HG02588 (cell line): ENCODE measurements at regions not wholly inside any gene's neighbourhood (a gene's known extent, or its start where the extent isn't known, plus 50 kb on each side); places are given as distances from the start of the nearest gene placed in this dataset.
"Not testable (repeated sequence)": the region's sequence is repeated elsewhere in the genome, so short reads cannot be mapped to it uniquely, and the experiment has no call there.

ENCODE experiments used
- ATAC-seq: cut with Tn5 transposase; IDR thresholded peaks from one replicate; pipeline ENCODE4 v1.9.1; 2021; ENCODE audit warnings: mild to moderate bottlenecking, moderate library complexity; ENCODE audit not compliant: unreplicated experiment

- no peak for ATAC-seq
These were observed 297.5 kb upstream of the GRIN3A start for GRCh38 chr9:102035929-102036328.

GRCh38 chr9:102032614-102033013 is 294.2 kb upstream of the GRIN3A start:
- ATAC-seq, result no peak

DNA sequence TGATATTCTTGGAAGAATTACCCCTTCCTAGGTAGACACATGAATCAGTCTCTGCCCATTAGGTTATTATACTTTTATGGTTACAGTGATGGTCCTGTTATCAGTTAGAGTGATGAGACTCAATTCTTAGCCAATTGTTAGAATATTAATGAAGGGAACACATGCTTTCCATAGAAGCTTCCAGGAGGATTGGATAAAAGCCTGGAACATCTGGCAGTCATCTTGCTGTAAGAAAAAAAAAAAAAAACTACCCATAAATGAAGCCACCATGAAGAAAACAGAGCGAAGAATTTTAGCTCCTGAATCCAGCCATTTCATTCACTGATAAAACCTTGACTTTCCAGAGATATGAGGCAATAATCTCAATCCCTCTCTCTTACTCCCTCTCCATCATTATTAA is 262.5 kb upstream of the GRIN3A start:
- ATAC-seq, result no peak

- ATAC-seq, result no peak
These were observed 261.0 kb upstream of the GRIN3A start for GRCh38 chr9:101999441-101999840.

DNA sequence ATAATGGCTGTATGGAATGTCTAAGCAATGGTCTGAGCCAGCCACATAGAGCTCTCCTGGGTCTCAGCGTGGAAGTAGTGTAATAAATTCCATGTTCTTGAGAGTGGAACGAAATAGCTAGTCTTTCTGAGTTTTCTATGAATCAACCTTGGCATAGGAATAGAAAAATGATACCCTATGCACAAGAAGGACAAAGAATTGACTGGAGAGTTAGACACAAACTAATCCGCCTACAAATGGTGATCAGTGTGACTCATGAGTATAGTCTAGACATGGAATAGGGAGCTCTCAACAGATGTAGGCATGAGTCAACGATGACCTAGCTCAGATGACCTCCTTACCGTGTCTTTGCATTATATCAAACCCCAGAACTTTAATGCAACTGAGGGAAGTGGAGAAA is 256.8 kb upstream of the GRIN3A start:
- no peak for ATAC-seq

- ATAC-seq, result no peak
These were observed 255.3 kb upstream of the GRIN3A start for GRCh38 chr9:101993771-101994170.

GRCh38 chr9:101991926-101992325 is 253.5 kb upstream of the GRIN3A start:
- ATAC-seq, result no peak

GRCh38 chr9:101977614-101978210 is 239.3 kb upstream of the GRIN3A start:
- ATAC-seq, result no peak

- no peak for ATAC-seq
These were observed 232.2 kb upstream of the GRIN3A start for GRCh38 chr9:101970609-101971008.

GRCh38 chr9:101968392-101968791 is 229.9 kb upstream of the GRIN3A start:
- no peak for ATAC-seq

DNA sequence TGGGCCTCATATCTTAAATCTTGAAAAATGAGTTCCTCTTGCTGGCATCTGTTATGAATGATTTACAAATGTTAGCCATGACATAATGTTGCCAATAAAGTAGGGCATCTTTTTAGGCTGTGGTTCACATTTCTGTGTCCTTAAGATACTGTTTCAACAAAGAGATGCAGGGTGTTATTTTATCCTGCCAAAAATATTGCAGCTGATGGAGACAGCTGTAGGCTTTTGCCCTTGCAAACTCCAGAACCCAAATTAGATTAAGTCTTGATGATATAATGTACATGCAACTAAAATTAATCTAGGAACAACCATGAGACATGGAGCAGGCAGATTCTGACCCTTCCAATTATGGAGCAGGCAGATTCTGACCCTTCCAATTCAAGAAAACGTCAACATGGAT is 228.2 kb upstream of the GRIN3A start:
- ATAC-seq, result no peak

DNA sequence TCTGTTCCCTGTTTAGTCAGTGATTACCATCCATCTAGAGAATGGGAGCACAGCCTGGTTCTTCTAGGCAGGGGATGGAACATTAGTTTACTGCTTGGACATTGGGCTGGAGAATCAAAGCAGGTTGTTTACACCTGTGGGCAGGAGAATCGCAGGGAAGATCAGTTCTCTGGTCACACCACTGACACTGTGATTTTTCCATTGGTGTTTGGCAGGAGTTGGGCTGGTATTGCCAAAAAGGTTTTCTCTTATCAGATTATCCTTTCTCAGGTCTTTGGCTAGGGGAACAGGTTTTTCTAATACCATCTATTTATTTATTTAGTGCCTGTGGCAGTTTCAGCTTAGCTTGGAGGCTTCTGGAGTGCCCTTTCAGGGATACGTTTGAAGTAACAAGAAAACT is 219.3 kb upstream of the GRIN3A start:
- ATAC-seq, result no peak

DNA sequence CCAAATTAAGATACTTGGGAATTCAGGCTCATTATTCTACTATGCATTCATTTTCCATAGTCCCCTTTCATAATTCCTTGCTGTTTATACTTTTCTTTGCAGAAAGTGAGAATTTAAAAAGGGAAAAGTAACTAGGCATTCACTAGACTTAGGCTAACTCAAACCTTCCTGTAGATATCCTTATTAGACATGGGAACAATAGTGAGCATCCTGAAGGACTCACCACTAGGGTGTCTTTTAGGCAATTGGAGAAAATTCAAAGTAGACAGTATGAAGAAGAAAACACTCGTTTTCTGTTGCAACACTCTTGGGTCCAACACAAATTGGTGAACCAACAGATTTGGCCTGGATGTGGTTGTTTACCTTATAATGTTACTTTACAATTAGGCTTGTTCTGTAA is 213.2 kb upstream of the GRIN3A start:
- no peak for ATAC-seq

DNA sequence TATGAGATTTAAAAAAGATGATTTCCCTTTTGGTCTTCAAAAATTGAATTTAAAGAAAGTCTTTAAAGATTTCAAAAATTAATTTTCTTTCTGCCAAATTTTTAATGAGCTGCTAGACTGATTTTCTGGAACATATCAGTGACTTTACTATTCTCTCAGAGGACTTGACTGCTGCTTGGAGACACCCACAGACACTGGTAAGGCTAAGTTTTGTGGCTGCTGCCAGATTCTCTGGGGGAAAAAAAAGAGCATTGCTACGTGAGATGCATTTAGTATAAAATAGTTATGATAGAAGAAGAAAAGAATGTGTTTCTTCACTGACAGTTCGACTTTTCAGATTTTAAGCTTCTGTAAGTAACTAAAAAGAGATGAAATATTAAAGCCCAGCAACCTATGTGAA is 193.3 kb upstream of the GRIN3A start:
- no peak for ATAC-seq

DNA sequence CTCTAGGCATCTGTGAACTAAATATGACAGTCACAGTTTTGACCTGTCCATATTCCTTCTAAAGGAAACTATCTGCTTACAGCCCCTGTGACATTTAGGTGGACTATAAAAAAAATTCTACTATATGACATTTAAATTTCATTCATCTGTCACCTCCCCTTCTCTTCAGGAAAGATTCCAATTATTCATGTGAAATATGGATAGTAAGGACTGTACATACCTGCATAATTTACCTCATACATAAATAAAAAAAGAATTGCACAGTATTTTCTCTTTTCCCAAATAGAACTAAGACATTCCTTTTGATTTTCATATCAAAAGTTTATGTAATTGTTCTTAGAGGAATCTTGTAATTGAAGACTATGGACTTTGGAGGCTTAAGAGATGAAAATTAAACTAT is 192.3 kb upstream of the GRIN3A start:
- no peak for ATAC-seq

DNA sequence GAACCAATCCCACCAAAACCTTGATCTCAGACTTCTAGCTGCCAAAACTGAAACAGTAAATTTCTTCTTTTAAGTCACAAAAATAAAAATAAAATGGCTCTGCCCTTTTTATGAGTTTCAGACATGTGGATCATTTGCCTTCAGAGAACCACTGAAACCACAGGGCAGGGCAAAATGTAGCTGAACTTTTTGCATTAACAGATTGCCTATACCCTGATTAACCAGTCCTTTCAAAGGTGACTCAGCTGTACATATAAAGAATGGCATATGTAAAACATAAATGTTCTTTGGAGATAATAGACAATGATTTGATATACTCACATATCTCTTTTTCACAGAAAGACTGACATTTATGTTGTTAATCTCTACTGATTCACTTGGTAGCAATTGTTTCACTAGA is 187.1 kb upstream of the GRIN3A start:
- ATAC-seq, result no peak

DNA sequence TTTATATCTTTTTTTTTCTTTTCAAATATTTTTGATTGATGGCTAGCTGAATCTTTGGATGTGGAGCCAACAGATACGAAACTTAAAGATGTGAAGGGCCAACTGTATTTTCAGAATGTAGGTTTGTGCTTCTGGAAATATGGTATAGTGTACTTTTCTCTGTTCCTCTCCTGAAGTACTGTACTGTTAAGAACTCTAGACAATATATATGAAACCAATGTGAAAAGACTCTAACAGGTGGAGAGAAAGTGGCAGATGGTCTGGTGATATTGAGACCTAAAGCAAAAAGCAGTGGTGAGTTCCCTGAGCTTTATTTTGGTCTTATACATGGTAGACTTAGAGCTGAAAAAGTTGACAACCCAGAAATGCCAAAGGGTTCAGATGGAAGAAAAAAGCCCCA is 185.0 kb upstream of the GRIN3A start:
- no peak for ATAC-seq

DNA sequence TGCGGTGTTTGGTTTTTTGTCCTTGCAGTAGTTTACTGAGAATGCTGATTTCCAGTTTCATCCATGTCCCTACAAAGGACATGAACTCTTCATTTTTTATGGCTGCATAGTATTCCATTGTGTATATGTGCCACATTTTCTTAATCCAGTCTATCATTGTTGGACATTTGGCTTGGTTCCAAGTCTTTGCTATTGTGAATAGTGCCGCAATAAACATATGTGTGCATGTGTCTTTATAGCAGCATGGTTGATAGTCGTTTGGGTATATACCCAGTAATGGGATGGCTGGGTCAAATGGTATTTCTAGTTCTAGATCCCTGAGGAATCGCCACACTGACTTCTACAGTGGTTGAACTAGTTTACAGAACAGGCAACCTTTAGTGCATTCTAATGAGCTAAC is 178.5 kb upstream of the GRIN3A start:
- ATAC-seq, result not testable (repeated sequence)

DNA sequence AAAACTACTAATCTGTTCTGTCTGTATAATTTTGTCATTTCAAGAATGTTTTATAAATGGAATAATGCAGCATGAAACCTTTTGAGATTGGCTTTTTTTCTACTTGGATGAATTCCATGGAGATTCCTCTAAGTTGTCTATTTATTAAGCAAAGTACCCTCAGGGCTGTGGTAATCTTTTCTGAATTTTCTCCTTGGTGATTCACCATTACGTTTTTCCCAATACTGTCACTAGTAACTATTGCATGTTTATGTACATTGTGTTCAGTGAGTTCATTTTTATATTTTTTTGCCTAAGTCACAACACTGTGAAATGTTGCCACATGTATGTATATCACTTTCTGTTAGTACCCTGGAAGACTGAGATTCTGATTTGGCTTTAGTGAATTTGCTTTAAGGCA is 177.0 kb upstream of the GRIN3A start:
- no peak for ATAC-seq

- ATAC-seq, result no peak
These were observed 174.3 kb upstream of the GRIN3A start for GRCh38 chr9:101912698-101913097.

GRCh38 chr9:101907466-101907865 is 169.0 kb upstream of the GRIN3A start:
- ATAC-seq, result no peak

GRCh38 chr9:101904845-101905244 is 166.4 kb upstream of the GRIN3A start:
- ATAC-seq, result no peak

GRCh38 chr9:101902051-101902450 is 163.6 kb upstream of the GRIN3A start:
- ATAC-seq, result no peak

- no peak for ATAC-seq
These were observed 158.7 kb upstream of the GRIN3A start for GRCh38 chr9:101897196-101897595.
